Hepatocyte (in vitro differentiated cells): ENCODE measurements at regions not wholly inside any gene's neighbourhood (a gene's known extent, or its start where the extent isn't known, plus 50 kb on each side); places are given as distances from the start of the nearest gene placed in this dataset.

Experiments used
- DNase-seq: peaks from one replicate; pipeline ENCODE4 v3.0.0-alpha.2; 2016; ENCODE audit warnings: low spot score
- H2AFZ ChIP-seq: fragments of 200-600 bp; sonication (generic); 2 replicates; pipeline ENCODE4 v1.6.0; 2016; ENCODE audit warnings: antibody characterized with exemption, mild to moderate bottlenecking
- H3K27ac ChIP-seq: fragments of 200-600 bp; sonication (generic); 2 replicates; pipeline ENCODE4 v1.5.1; 2016; ENCODE audit warnings: mild to moderate bottlenecking
- H3K27me3 ChIP-seq: fragments of 200-600 bp; sonication (generic); 2 replicates; pipeline ENCODE4 v1.6.1; 2016
- H3K36me3 ChIP-seq: fragments of 200-600 bp; sonication (generic); replicated peaks from 2 replicates; pipeline ENCODE4 v1.5.1; 2016; ENCODE audit warnings: low read depth; ENCODE audit not compliant: insufficient read depth
- H3K4me1 ChIP-seq: fragments of 200-600 bp; sonication (generic); 2 replicates; pipeline ENCODE4 v1.5.1; 2016; ENCODE audit warnings: mild to moderate bottlenecking, moderate library complexity; ENCODE audit not compliant: insufficient read depth
- H3K4me2 ChIP-seq: fragments of 200-600 bp; sonication (generic); 2 replicates; pipeline ENCODE4 v1.6.0; 2016
- H3K4me3 ChIP-seq: fragments of 200-600 bp; sonication (generic); 2 replicates; pipeline ENCODE4 v1.5.1; 2016; ENCODE audit warnings: mild to moderate bottlenecking
- H3K79me2 ChIP-seq: fragments of 200-600 bp; sonication (generic); 2 replicates; pipeline ENCODE4 v1.6.0; 2017; ENCODE audit warnings: mild to moderate bottlenecking
- H3K9me2 ChIP-seq: fragments of 200-600 bp; sonication (generic); replicated peaks from 2 replicates; pipeline ENCODE4 v1.6.0; 2017; ENCODE audit warnings: mild to moderate bottlenecking; ENCODE audit not compliant: insufficient read depth
- H3K9me3 ChIP-seq: fragments of 200-600 bp; sonication (generic); 2 replicates; pipeline ENCODE4 v1.5.1; 2016; ENCODE audit warnings: low read depth, mild to moderate bottlenecking
- H4K20me1 ChIP-seq: fragments of 200-600 bp; sonication (generic); 2 replicates; pipeline ENCODE4 v1.6.0; 2016; ENCODE audit warnings: mild to moderate bottlenecking; ENCODE audit not compliant: insufficient read depth, poor library complexity, severe bottlenecking
- CTCF ChIP-seq: fragments of 200-600 bp; sonication (generic); IDR thresholded peaks from 2 replicates; pipeline ENCODE4 v1.5.1; 2016; ENCODE audit warnings: antibody characterized with exemption, mild to moderate bottlenecking; ENCODE audit not compliant: poor library complexity
- EZH2 ChIP-seq: fragments of 200-600 bp; sonication (generic); IDR thresholded peaks from 2 replicates; pipeline ENCODE4 v1.6.1; 2016; ENCODE audit warnings: antibody characterized with exemption, mild to moderate bottlenecking, borderline replicate concordance
- EZH2phosphoT487 ChIP-seq: fragments of 200-600 bp; sonication (generic); IDR thresholded peaks from one replicate; pipeline ENCODE4 v1.6.1; 2018; ENCODE audit warnings: antibody characterized with exemption, mild to moderate bottlenecking, low read depth, moderate library complexity; ENCODE audit not compliant: unreplicated experiment, severe bottlenecking
- WGBS: methylation state at CpG from one replicate; pipeline ENCODE4 v1.1.6; 2016; ENCODE audit warnings: low lambda C conversion rate; ENCODE audit errors: missing lambda C conversion rate; 5-methylcytosine and 5-hydroxymethylcytosine counted together

GRCh38 chr5:100444961-100445360 lies 90.2 kb upstream of the FAM174A start:
- TF ChIP-seq EZH2phosphoT487, result no peak
- TF ChIP-seq EZH2, result no peak
- no peak for TF ChIP-seq CTCF
- WGBS, result 95% methylated on average over 3 of the region's 3 CpGs
- H3K4me2 ChIP-seq, result no peak overlapping the region

GRCh38 chr5:100434815-100435214 lies 100.4 kb upstream of the FAM174A start:
- Histone ChIP-seq H2AFZ (no peak overlapping the region), H3K9me3 (no peaks in the 10 kb centered on the region), H3K36me3 (no peaks in the 10 kb centered on the region), H3K79me2 (no peaks in the 10 kb centered on the region), H3K4me1 (no peaks in the 10 kb centered on the region), H3K27ac (no peak overlapping the region), H3K4me3 (no peak overlapping the region), H3K27me3 (no peaks in the 10 kb centered on the region), H3K4me2 (no peak overlapping the region), H3K9me2 (no peaks in the 10 kb centered on the region), H4K20me1 (no peaks in the 10 kb centered on the region)
- TF ChIP-seq EZH2 (no peak), CTCF (no peak), EZH2phosphoT487 (no peak)
- DNase-seq, result no peak
- 94% methylated on average over 4 of the region's 4 CpGs for WGBS

More at GRCh38 chr5:100444961-100445360, 90.2 kb upstream of the FAM174A start:
- no peaks in the 10 kb centered on the region for H3K27me3 ChIP-seq
- no peaks in the 10 kb centered on the region for H3K36me3 ChIP-seq
- H3K4me3 ChIP-seq, result no peak overlapping the region
- no peaks in the 10 kb centered on the region for H4K20me1 ChIP-seq
- H3K9me3 ChIP-seq, result no peaks in the 10 kb centered on the region
- no peak for DNase-seq
- no peak overlapping the region for H2AFZ ChIP-seq
- no peaks in the 10 kb centered on the region for H3K9me2 ChIP-seq
- no peak overlapping the region for H3K27ac ChIP-seq
- no peaks in the 10 kb centered on the region for H3K4me1 ChIP-seq
- H3K79me2 ChIP-seq, result no peaks in the 10 kb centered on the region

- no peak for TF ChIP-seq EZH2phosphoT487
- no peak for TF ChIP-seq CTCF
- no peak overlapping the region for H3K4me2 ChIP-seq
- 83% methylated on average over 1 of the region's 1 CpG for WGBS
These were observed 102.4 kb upstream of the FAM174A start for GRCh38 chr5:100432741-100433140.

More at GRCh38 chr5:100432741-100433140, 102.4 kb upstream of the FAM174A start:
- no peaks in the 10 kb centered on the region for H3K27me3 ChIP-seq
- H2AFZ ChIP-seq, result no peak overlapping the region
- no peaks in the 10 kb centered on the region for H4K20me1 ChIP-seq
- no peak overlapping the region for H3K27ac ChIP-seq
- H3K4me1 ChIP-seq, result no peaks in the 10 kb centered on the region
- no peaks in the 10 kb centered on the region for H3K79me2 ChIP-seq
- H3K9me3 ChIP-seq, result no peaks in the 10 kb centered on the region
- H3K36me3 ChIP-seq, result no peaks in the 10 kb centered on the region
- no peak overlapping the region for H3K4me3 ChIP-seq
- no peak for DNase-seq
- no peaks in the 10 kb centered on the region for H3K9me2 ChIP-seq
